Spleen (tissue), 7 donors: ENCODE measurements at regions not wholly inside any gene's neighbourhood (a gene's known extent, or its start where the extent isn't known, plus 50 kb on each side); places are given as distances from the start of the nearest gene placed in this dataset.

Source experiments
- POLR2A ChIP-seq, 3 donors: fragments of 450-650 bp; IDR thresholded peaks; one replicate each; pipeline ENCODE4 v1.5.1; 2017; ENCODE audit warnings: antibody characterized with exemption in 3 of 3, mild to moderate bottlenecking in 1 of 3
- POLR2AphosphoS5 ChIP-seq, 3 donors: sonication (generic); formaldehyde crosslinking; IDR thresholded peaks; one replicate each; pipeline ENCODE4 v1.5.1; 2017; ENCODE audit warnings: antibody characterized with exemption in 3 of 3
- TF ChIP-seq, protein P1 (sequence below), 11 experiments: fragments of 200-600 bp in 7 of 11; fragments of 450-650 bp in 4 of 11; sonication (generic) in 4 of 11; IDR thresholded peaks in 8 of 11; conservative IDR thresholded peaks in 3 of 11; 1 replicate in 7 of 11; 2 replicates in 4 of 11; pipeline versions ENCODE4 v1.4.0 to v1.8.0; 2016 to 2021; ENCODE audit warnings: antibody characterized with exemption in 11 of 11, inconsistent platforms in 4 of 11, mild to moderate bottlenecking in 1 of 11
- donor health status: DM: no; HTN: no; CAD: no; lungs with moderate emphysema.
- donor health status: DM: no; HTN: no; CAD: no.
- donor health status: DM: no; HTN: no; CAD: no.

- TF ChIP-seq, protein P1, sequence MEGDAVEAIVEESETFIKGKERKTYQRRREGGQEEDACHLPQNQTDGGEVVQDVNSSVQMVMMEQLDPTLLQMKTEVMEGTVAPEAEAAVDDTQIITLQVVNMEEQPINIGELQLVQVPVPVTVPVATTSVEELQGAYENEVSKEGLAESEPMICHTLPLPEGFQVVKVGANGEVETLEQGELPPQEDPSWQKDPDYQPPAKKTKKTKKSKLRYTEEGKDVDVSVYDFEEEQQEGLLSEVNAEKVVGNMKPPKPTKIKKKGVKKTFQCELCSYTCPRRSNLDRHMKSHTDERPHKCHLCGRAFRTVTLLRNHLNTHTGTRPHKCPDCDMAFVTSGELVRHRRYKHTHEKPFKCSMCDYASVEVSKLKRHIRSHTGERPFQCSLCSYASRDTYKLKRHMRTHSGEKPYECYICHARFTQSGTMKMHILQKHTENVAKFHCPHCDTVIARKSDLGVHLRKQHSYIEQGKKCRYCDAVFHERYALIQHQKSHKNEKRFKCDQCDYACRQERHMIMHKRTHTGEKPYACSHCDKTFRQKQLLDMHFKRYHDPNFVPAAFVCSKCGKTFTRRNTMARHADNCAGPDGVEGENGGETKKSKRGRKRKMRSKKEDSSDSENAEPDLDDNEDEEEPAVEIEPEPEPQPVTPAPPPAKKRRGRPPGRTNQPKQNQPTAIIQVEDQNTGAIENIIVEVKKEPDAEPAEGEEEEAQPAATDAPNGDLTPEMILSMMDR (IDR thresholded peaks at IDR 0.05 in 8 of 11, conservative IDR thresholded peaks at IDR 0.05 in 3 of 11) = no peak
- TF ChIP-seq POLR2AphosphoS5 (IDR thresholded peaks at IDR 0.05) = no peak
- TF ChIP-seq POLR2A (IDR thresholded peaks at IDR 0.05) = no peak
These were observed 176.3 kb upstream of the ZNF385D start for GRCh38 chr3:21927261-21927660.
